HG02870 (cell line): ENCODE measurements at regions not wholly inside any gene's neighbourhood (a gene's known extent, or its start where the extent isn't known, plus 50 kb on each side); places are given as distances from the start of the nearest gene placed in this dataset.
A peak's percentile ranks its signal among the peaks of the same experiment; 100 is the strongest.

ENCODE experiments used
- ATAC-seq: cut with Tn5 transposase; IDR thresholded peaks from one replicate; pipeline ENCODE4 v1.9.1; 2021; ENCODE audit warnings: mild to moderate bottlenecking, moderate library complexity; ENCODE audit not compliant: unreplicated experiment

DNA sequence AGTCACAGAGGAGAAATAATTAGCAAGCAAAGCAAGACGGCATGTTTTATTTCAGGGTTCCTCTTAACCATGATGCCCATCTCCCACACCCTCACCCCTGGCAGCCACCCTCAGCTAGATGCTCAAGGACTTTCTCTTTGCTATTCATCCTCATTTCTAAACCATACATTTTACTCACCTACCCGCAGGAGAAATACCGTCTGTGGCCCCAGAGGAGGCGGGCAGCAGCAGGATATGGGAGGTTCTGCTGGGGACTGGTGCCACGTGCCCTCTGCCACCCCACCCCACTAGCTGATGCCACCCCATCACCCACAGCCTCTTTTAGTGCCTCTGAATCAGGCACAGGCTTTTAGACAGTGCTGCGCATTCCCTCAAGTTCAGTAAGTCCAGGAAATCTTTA, 168.7 kb upstream of the ITGB1 start:
- ATAC-seq, result no peak

DNA sequence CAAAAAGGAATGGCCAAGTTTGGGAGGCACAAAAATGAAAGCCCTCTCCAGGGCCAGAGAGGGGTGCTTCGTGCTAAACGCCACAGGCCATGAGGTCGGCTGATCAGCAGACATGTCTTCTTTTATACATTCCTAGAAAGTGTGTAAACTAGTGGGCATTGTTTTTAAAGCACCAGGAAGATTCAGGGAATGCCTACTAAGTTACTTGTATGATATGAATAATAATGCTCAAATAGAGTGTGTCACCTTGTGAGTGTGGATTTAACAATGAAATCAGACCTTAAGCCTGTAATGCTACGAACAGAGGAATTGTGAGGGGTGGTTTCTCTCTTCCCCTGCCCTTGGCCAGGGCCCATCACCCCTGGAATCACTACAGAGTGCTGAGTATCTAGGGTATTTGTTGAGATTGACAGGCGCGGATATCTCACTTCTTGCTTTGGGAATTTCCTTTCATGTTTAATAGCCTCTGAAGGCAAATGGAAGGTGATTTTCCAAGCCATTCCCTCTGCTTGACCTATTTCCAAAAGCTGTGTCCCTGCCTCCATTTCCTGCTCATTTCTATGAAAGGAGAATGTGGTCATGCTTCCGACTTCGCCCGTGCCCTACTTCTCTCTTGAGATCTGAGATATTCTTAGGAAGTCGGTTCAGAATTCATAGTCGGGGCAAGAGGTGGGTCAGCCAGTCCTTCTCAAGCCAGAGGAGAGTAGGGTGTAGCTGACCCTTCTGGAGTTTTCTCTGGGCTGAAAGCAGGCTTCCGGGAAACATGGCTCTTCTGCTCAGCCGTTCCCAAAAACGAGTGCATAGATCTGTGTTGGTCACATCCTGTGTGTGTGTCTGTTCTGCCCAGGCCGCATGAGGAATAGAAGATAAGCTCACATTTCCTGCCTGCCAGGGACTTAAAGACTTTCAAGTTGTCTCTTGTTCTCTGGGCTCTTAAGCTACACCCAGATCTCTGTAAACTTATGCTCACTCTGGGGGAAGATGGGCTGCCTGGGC, 167.8 kb upstream of the ITGB1 start:
- ATAC-seq, result no peak

DNA sequence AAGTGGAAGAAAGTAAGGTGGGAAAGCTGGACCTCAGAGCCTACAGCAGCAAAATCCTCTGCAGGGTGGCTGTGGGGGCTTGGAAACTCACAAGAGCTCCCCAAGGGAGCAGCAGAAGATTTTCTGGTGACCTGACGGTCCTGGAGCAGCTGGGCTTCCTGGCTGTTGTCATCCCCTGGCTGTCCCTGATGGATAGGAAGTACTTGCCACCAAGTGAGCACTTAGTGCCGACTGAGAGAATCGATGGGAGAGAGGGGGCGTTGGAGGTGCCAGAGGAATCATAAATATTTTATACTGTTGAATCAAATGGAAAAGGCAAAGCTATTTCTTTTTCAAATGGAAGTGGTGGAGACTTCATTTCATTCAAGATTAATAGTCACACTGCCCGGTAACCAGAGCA, 167.1 kb upstream of the ITGB1 start:
- ATAC-seq, result no peak

DNA sequence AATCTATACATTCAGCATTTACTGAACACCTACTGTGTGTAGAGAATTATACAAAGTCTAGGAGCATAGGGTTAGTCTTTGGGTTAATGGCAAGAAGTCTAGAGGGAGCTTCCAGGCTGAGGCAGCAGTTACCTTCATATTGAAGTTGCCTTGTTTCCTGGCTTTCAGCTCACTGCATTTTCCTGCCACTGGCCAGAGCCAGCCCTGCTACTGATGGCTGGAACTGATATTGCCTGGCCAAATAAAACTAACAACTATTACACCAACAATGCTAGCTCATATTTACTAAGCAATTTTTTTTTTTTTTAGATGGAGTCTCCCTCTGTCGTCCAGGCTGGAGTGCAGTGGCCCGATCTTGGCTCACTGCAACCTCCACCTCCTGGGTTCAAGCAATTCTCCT, 165.7 kb upstream of the ITGB1 start:
- no peak for ATAC-seq

DNA sequence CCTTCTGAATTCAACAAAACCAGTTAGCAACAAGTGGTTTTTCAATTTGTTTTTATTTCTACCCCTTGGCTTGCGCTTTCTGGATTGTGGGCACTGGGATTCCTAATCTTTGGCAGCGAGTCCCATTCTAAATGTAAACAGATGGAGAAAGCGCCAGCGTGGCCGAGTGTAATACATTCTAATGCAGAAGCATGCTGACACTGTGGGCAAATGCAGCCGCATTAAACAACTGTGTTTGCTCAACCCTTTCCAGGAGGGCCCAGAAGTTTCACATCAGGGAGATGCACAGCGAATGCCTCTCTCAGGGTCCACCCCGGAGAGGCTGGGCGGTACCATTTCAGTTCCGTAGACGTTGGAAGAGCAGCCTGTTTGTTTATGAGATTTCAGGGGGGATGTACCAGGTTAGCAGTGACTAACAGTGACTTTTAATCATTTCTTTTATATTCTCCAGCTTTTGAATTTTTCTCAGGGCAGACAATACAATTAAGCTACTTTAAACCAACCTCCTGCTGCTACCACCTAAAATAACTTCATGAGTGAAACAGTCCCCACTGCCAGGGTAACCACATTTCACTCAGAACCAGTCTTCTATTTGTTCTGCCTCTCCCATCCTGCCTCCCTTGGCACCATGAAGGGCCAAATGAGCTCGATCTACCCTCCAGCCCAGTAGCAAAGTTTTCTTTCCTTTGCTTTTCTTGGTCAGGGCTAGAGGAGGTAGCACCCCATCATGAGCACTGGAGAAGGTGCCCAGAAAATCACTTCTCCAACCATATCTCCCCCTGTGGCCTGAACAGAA, 164.2 kb upstream of the ITGB1 start:
- no peak for ATAC-seq

DNA sequence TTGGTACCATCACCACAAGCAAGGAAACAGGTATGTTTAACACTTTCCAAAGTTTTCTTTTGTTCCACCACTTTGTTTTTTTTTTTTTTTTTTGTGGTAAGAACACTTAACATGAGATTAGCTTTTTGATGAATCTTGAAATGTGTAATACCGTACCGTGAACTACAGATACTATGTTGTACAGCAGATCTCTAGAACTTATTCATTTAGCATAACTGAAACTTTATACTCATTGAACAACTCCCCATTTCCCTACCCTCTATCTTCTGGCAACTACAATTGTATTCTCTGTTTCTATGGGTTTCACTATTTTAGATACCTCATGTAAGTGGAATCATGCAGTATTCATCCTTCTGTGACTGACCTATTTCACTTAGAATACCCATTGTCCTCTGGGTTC, 162.7 kb upstream of the ITGB1 start:
- peak; percentile 84 for ATAC-seq

DNA sequence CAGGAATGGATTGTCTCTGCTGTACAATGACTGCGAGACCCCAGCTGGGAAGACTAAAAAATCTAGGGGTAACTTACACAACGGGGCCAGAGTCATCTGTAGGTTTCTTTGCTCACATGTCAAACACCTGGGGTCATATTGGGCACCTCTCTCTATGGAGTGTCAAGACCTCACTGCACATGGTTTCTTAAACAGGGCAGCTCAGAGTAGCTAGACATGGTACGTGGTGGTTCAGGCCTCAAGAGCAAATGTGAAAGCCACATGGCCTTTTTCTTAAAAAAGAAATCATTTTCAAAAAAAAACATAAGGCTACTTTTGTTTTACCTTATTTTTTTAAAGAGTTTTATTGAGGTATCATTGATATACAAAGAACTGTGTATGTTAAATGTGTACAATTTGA, 162.2 kb upstream of the ITGB1 start:
- peak; percentile 16 for ATAC-seq

DNA sequence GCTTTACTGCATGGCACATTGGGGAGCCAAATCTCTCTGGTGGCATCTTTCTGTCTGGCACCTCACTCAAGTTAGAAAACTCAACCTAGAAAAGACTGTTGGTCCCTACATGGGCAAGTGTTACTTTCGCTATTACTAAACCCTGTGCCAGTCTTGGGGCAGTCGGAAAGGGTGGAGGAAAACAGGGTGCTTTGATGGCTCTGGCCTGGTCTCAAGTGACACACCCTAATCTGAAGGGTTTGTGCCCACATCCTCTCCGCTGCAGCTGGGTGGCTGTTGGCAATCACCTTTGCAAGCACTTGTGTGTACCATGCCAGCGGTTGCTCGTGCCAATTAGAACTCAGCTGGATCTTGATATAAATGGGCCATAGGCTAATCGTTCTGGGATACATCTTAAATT, 159.8 kb upstream of the ITGB1 start:
- ATAC-seq, result no peak

DNA sequence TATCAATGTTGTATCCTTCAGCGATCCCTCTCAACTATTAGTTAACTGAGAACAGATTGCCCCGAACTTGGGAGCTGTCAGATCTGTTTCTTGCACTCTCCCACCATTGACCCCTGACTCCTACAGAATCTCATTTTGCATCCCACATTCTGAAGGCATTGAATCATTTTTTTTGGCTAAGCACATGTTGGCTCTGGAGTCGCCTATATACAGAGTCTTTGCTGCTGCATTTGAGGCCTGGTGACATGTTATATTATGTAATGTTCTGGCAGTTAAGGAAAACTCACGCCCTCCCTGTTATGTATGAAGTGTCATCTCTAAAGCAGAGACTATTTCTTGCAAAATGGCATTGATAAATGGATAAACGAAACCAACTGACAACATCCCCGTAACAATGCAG, 159.2 kb upstream of the ITGB1 start:
- no peak for ATAC-seq

DNA sequence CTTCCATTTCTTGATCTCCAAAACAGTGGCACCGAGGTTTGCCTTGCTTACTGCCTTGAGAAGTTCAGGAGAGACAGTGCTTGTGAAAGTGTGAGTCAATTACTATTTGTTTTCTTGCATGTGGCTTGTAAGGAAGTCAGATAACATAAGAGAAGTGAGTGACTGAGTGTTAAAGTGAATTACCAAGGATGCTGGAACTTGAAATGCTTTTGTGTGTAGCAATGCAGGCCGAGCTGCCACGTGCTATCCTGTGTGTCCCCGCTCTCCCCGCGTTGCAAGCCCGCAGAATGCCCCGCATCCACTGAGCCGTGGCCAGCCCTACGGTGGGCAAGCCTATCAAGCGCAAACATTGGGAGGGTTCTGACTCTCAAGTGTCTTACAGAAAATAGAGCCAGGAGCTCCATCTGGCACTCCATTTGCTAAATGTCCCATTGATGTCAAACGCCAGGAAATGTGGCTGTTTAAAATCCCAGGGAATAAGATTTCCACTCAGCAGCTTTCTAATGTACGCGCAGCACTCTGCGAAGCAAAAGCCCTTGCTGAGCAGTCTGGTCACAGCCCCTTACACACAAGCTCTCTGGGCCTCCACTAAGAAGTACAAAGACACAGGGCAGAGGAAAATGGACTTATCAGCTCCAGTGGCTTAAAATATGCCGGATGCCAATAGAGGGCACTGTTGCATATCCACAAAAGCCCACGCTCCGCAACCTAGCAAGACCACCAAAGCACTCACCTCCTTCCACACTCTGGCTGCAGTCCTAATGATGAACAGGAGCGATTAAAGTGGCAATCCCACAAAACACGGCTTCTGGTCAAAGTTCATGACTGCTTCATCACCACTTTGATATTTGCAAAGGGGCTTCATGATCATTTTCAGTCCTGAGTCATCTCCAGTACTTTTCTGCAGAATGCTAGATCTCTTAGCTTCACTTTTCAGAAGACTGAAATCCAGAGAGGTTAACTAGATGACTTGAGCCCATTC, 158.0 kb upstream of the ITGB1 start:
- ATAC-seq, result no peak

DNA sequence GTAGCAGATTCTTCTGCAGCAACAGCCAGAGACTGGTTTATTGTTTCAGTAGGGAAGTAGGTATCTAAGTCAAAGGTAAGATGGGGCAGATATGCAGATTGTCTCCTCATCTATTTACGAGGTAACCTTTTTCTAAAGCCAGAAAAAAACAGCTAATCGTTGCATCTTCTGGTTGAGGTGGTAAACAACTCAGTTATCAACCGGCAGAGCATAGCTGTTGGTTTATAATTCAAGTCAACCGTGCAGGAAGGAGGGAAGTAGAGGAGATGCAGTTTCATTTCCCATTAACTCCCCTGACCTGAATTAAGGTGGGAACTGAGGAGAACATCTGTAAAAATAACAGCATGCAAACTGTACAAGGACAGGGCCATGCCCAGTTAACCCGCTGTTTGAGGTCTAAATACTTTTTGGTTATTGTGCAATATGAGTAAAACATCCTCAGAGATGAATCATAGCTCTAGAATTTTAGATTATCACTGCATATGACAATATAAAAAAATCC, 156.5 kb upstream of the ITGB1 start:
- no peak for ATAC-seq

DNA sequence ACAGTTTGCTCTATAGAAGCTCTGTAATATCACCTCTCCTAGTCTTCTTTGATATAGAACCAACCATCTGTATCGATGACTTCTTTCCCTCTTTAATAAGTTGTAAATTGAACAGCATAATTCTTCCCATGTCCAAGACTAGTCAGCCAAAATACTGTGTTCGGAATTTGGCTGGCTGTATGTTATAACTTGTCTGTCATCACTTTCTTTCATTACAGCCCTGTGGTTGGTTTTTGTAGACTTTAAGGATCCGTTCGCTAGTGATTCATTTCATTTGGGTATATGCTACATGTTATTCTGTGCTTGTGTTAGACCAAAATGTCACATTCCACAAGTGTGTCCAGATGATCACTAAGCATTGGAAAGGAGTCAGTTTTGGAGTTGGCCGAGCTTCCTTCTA, 155.4 kb upstream of the ITGB1 start:
- ATAC-seq, result no peak

DNA sequence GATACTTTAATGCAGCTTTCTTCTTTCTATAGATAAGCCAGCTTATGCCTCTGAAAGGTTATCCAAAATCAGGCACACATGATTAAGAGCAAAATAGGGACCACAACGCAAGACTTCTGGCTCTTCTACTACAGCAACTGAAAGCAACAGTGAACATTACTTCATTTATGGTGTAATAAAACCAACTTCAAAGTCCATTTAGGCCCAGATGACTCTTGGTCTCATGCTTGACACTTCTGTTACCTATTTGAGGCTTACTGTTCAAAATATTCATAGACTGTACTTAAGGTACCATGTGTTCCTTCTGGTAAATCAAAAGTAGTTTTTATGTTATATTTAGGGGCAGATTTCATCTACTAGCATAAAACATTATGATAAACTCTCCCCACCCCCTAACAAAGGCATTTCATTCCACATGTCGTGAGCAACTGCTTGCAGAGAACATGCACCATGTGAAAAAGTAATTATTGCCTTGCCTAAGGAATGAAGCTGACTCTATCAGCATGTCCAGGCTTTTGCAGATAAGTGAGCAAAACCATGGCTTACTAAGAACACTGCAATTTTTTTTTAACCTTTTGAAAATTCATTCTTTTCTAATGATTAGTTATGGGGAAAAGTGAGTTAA, 154.9 kb upstream of the ITGB1 start:
- ATAC-seq, result no peak

DNA sequence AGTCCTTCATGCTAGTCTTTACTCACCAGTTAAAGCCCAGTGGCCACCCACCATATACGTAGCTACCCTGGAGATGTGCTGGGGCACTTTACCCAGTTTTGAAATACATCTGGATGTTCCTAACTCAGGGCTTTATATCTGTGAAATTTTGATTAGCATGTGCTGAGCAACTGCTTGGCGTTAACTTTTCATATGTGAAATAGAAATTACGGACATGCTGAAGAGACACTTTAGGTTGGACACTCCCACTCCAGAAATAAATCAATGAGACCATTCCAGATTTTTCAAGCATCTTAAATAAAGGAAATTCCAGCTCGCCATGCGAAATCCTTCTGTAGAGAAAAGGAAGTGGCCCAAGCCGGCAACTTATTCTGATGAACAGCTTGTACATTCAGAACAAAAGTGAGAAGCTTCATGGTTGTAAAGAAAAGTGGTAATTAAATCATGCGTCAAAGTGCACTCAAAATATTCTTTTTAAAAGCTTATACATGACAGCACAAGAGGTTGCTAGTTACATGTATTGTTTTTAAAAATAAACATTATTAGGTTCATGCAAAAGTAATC, 153.5 kb upstream of the ITGB1 start:
- ATAC-seq, result no peak

DNA sequence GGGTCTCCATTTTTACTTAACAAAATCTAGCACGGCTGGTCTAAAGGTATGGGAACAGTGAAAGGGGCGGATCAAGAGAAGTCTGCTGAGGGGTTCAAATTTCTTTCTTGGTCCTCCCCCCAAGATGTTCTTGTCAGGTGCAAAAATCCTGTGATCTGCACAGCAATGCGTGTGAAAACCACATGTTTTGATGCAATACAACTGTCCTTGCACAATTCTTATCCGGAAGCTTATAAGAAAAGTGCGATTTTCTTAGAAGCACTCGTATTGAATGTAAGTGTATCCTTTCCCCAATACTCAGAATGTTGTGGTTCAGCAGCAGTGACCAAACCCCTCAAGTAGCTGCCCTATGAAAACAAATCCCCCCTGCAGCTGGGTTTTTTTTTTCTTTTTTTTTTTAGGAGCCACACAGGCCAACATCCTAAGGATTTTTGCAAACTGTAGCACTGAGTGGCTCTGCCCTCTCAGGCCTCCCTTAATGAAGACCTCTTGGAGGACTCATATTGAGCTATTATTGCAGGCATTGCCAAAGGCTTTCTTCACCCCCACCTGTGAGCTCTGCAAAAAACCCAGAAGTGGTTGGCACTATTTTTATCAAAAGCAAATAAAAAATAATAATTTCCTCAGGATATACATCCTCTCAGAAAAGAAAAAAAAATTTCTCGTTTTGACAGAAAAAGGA, 151.9 kb upstream of the ITGB1 start:
- ATAC-seq, result no peak

DNA sequence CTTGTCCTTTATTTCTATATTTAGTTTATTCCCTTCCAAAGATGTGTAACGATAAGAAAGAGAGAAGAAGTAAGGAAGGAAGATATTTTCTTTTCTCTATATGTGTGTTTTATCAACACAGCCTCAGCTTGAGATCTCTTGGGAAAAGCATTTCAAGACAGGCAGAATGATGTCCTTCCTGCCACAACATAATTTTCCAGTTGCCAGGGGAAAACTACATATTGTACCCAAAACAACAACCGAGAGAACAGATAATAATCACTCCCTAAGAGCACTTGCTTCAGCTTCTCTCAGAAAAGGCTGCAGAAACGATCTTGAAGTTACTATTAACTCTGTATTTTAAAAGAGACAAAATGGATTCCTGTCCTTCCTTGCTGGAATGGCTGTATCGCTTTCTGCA, 151.4 kb upstream of the ITGB1 start:
- no peak for ATAC-seq

DNA sequence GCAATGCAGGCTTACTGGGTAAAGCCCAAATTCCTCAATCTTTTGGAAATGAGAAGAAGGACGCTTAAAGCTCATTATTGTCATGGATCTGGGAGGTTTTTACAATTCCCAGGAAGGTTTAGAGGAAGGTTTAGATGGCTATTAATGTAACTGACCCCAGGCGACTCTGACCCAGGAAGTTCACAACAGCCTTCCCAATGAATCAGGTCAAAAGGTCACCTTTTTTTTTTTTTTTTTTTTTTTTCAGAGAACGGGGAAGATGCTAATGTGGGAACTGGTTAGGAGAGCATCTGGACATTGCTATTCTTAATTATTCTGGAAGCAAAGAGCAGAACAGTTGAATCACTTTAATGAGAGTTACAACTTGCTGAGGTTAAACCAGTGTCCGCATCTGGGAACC, 149.9 kb upstream of the ITGB1 start:
- ATAC-seq, result no peak

DNA sequence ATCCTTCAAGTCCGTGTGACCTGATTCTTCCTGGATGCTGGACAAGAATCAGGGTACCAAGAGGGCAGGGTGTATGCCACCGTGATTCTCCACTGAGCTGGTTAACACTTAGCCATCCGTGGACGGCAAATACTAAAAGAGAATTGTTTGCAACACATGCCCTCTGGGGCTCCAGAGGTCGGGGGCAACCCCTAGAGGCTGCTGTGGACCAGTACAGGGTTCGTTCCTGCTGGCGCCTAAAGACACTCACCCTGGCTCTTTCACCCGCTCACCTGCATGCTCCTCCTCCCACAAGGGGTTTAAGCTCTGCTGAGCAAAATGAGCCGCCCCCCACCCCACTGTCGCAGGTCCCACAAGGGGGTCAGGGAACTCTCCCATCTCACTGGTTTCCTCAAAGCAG, 148.7 kb upstream of the ITGB1 start:
- no peak for ATAC-seq

DNA sequence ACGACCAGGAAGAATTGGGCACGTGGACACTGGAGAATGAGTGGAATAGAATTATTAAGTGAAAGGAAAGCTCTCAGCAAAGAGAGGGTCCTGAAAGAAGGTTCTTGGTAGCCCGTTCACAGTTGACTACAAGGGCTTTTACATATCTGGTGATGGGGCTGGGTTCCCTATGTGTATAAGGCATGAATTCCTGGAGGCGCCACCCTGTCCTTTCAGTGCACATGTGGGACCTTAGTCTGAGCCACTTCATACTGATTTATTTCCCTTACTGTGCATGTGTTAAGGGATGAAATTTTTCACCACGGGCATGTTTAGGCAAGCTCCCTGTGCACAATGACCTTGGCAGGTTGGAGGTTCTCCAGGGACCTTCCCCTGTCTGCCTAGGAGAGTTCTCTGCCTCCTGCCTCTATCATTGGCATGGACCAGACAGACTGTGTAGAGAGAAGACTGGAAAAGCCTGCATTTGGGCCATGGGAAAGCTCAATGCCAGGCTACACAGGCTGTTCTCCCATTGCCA, 145.9 kb upstream of the ITGB1 start:
- ATAC-seq, result no peak
